OCI-LY3 (cell line): ENCODE measurements at regions not wholly inside any gene's neighbourhood (a gene's known extent, or its start where the extent isn't known, plus 50 kb on each side); places are given as distances from the start of the nearest gene placed in this dataset.
A peak's percentile ranks its signal among the peaks of the same experiment; 100 is the strongest.

Source experiments
- H2AFZ ChIP-seq: fragments of 200-600, 300-600 bp; shearing (Covaris generic); 2 replicates; pipeline ENCODE4 v1.6.0; 2014; ENCODE audit warnings: antibody characterized with exemption, low read depth, low read length
- H3K27ac ChIP-seq: fragments of 200-600, 300-600 bp; sonication (generic); 2 replicates; pipeline ENCODE4 v1.5.1; 2014; ENCODE audit warnings: mild to moderate bottlenecking, low read length, moderate library complexity, mixed read lengths
- H3K27me3 ChIP-seq: fragments of 200-600, 300-600 bp; sonication (generic); 2 replicates; pipeline ENCODE4 v1.6.1; 2014; ENCODE audit warnings: low read depth, low read length, mixed read lengths
- H3K36me3 ChIP-seq: fragments of 200-600, 300-600 bp; sonication (generic); replicated peaks from 2 replicates; pipeline ENCODE3; 2014; ENCODE audit warnings: low read depth, low read length, mixed read lengths
- H3K4me1 ChIP-seq: fragments of 300-600, 200-600 bp; sonication (generic); 2 replicates; pipeline ENCODE4 v1.6.1; 2014; ENCODE audit warnings: low read length, mixed read lengths
- H3K4me2 ChIP-seq: fragments of 200-600, 300-600 bp; sonication (generic); 2 replicates; pipeline ENCODE4 v1.6.1; 2014; ENCODE audit warnings: low read length, mixed read lengths
- H3K4me3 ChIP-seq: fragments of 300-600, 200-600 bp; sonication (generic); 2 replicates; pipeline ENCODE4 v1.5.1; 2014; ENCODE audit warnings: antibody characterized with exemption, mild to moderate bottlenecking, low read length, moderate library complexity
- H3K79me2 ChIP-seq: fragments of 300-600, 200-600 bp; shearing (Covaris generic); 2 replicates; pipeline ENCODE4 v1.6.1; 2014; ENCODE audit warnings: mild to moderate bottlenecking, low read length, mixed read lengths
- H3K9ac ChIP-seq: fragments of 300-600, 200-600 bp; shearing (Covaris generic); 2 replicates; pipeline ENCODE4 v1.6.0; 2014; ENCODE audit warnings: mild to moderate bottlenecking, low read length, moderate library complexity
- H3K9me3 ChIP-seq: fragments of 200-600, 300-600 bp; shearing (Covaris generic); 2 replicates; pipeline ENCODE4 v1.6.1; 2014; ENCODE audit warnings: low read length, mixed read lengths; ENCODE audit not compliant: insufficient read depth
- H4K20me1 ChIP-seq: fragments of 200-600, 300-600 bp; sonication (generic); 2 replicates; pipeline ENCODE4 v1.6.1; 2016; ENCODE audit warnings: low read length, mixed read lengths; ENCODE audit not compliant: insufficient read depth
- EZH2phosphoT487 ChIP-seq: fragments of 200-600 bp; shearing (Covaris generic); IDR thresholded peaks from 2 replicates; pipeline ENCODE4 v1.6.1; 2018; ENCODE audit warnings: antibody characterized with exemption, mixed run types, low read depth
- TF ChIP-seq, protein P1 (sequence below): fragments of 200-600, 300-600 bp; sonication (generic); IDR thresholded peaks from 2 replicates; pipeline ENCODE4 v1.5.1; 2014; ENCODE audit warnings: antibody characterized with exemption, low read length, low read depth

GRCh38 chr3:23052208-23052607 lies 150.9 kb upstream of the UBE2E2 start:
- Histone ChIP-seq H3K9ac (no peak overlapping the region), H3K27me3 (no peaks in the 10 kb centered on the region), H3K4me2 (peak overlapping the region; percentile 26; the same call in 1 of the 2 replicates)

GRCh38 chr3:23052620-23053019 lies 150.5 kb upstream of the UBE2E2 start:
- Histone ChIP-seq H3K4me3 (no peak overlapping the region), H3K27ac (no peak overlapping the region), H3K9me3 (no peaks in the 10 kb centered on the region), H3K9ac (no peak overlapping the region), H3K27me3 (no peaks in the 10 kb centered on the region), H3K36me3 (peaks cover 5% of the 10 kb centered on the region), H2AFZ (peak overlapping the region; percentile 20; the same call in 1 of the 2 replicates), H3K79me2 (no peaks in the 10 kb centered on the region), H4K20me1 (no peaks in the 10 kb centered on the region), H3K4me1 (peaks cover 19% of the 10 kb centered on the region), H3K4me2 (no peak overlapping the region)
- TF ChIP-seq, protein P1, sequence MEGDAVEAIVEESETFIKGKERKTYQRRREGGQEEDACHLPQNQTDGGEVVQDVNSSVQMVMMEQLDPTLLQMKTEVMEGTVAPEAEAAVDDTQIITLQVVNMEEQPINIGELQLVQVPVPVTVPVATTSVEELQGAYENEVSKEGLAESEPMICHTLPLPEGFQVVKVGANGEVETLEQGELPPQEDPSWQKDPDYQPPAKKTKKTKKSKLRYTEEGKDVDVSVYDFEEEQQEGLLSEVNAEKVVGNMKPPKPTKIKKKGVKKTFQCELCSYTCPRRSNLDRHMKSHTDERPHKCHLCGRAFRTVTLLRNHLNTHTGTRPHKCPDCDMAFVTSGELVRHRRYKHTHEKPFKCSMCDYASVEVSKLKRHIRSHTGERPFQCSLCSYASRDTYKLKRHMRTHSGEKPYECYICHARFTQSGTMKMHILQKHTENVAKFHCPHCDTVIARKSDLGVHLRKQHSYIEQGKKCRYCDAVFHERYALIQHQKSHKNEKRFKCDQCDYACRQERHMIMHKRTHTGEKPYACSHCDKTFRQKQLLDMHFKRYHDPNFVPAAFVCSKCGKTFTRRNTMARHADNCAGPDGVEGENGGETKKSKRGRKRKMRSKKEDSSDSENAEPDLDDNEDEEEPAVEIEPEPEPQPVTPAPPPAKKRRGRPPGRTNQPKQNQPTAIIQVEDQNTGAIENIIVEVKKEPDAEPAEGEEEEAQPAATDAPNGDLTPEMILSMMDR: no peak
- no peak for TF ChIP-seq EZH2phosphoT487

More at GRCh38 chr3:23052208-23052607, 150.9 kb upstream of the UBE2E2 start:
- H3K27ac ChIP-seq: peak overlapping the region; percentile 17; the same call in 1 of the 2 replicates
- H3K79me2 ChIP-seq: no peaks in the 10 kb centered on the region
- H3K9me3 ChIP-seq: 0 out of 2 replicates have a peak, but pooled peaks cover under 1% of the 10 kb centered on the region
- TF ChIP-seq, protein P1: no peak
- TF ChIP-seq EZH2phosphoT487: no peak
- H3K4me1 ChIP-seq: peaks cover 19% of the 10 kb centered on the region
- no peak overlapping the region; the same call in 1 of the 2 replicates for H3K4me3 ChIP-seq
- peak overlapping the region; percentile 61 for H2AFZ ChIP-seq
- H4K20me1 ChIP-seq: no peaks in the 10 kb centered on the region
- peaks cover 5% of the 10 kb centered on the region for H3K36me3 ChIP-seq

- H3K36me3 ChIP-seq: peaks cover 5% of the 10 kb centered on the region
- no peaks in the 10 kb centered on the region for H3K27me3 ChIP-seq
- peaks cover 18% of the 10 kb centered on the region for H3K4me1 ChIP-seq
- no peak overlapping the region for H3K9ac ChIP-seq
- H2AFZ ChIP-seq: no peak overlapping the region
- no peaks in the 10 kb centered on the region for H4K20me1 ChIP-seq
- no peak overlapping the region for H3K4me2 ChIP-seq
- no peak overlapping the region for H3K4me3 ChIP-seq
- no peak for TF ChIP-seq EZH2phosphoT487
- TF ChIP-seq, protein P1: no peak
- H3K79me2 ChIP-seq: no peaks in the 10 kb centered on the region
- H3K27ac ChIP-seq: no peak overlapping the region
- H3K9me3 ChIP-seq: no peaks in the 10 kb centered on the region
Measured at GRCh38 chr3:23055733-23056376, 147.3 kb upstream of the UBE2E2 start.

DNA sequence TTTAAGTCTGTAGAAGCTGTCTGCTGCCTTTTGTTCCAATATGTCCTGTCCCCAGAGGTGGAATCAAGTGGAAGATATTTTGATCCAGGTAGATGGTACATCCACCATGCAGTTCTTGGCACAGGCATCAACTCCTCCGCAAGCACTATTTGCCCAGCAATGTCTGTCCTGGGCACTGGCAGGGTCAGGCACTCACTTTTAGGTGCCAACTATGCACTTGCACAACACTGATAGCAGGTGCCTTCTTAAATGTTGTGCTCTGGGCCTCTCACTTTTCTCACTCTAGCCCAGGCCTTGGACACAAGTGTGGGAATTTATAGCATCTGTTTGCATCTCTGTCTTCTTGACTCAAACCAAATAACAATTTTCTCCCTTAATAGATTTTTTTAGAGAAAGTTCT lies 140.5 kb upstream of the UBE2E2 start:
- Histone ChIP-seq H3K4me1 (no peaks in the 10 kb centered on the region), H2AFZ (no peak overlapping the region), H3K36me3 (no peaks in the 10 kb centered on the region)

More for the DNA sequence above, 140.5 kb upstream of the UBE2E2 start:
- no peak for TF ChIP-seq EZH2phosphoT487
- TF ChIP-seq, protein P1: no peak
- H3K27me3 ChIP-seq: no peaks in the 10 kb centered on the region
- no peaks in the 10 kb centered on the region for H3K79me2 ChIP-seq
- H4K20me1 ChIP-seq: no peaks in the 10 kb centered on the region
- no peak overlapping the region for H3K4me2 ChIP-seq
- no peak overlapping the region for H3K27ac ChIP-seq
- H3K9me3 ChIP-seq: no peaks in the 10 kb centered on the region
- H3K9ac ChIP-seq: no peak overlapping the region
- no peak overlapping the region for H3K4me3 ChIP-seq
